NCI-H345 treated with DMSO at 0.1 percent for 48 hours (cell line): ENCODE measurements at regions not wholly inside any gene's neighbourhood (a gene's known extent, or its start where the extent isn't known, plus 50 kb on each side); places are given as distances from the start of the nearest gene placed in this dataset.

Source experiments
- DNase-seq: peaks from one replicate; lab custom pipeline; 2025; ENCODE audit not compliant: unreplicated experiment; lab: John Stamatoyannopoulos, UW

DNA sequence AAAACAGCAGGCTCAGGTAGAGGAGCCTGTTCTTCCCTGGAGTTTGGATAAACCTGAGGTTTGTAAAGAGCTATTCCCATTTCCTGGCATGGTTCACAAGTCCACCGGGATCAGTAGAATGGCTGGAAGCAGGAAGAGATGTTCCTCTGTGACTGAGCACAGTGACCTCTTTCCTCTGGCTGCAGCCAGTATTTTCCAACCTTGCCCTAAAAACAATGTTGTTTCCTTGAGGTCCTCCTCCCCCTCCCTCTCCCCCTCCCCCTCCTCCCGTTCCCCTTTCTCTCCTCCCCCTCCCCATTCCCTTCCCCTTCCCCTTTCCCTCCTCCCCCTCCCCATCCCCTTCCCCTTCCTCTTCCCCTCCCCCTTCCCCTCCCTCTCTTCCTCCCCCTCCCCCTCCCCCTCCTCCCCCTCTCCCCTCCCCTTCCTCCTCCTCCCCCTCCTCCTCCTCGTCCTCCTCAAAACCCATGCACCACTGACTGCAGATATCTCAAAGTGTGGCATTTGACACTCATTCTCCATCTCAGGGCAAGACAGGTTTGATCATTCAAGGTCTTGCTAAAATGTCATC lies 58.9 kb upstream of the MON1B start:
- DNase-seq: no peak

DNA sequence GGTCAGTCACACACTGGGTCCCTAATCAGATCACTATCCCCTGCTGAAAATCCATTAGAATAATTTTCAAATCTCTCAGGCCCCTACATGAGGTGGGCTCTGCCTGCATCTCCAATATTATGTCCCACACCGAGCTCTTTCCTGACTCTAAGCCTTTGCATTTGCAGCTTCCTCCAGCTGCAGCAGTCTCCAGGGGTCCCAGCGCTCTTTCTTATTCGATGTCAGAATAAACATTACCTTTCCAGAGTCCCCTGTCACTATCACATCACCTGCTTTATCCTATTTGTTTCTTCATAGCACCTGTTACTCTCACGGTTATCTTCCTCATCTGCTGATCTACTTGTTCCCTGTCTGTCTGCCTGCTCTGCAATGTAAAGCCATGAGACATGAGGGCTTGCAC lies 57.3 kb upstream of the MON1B start:
- no peak for DNase-seq

DNA sequence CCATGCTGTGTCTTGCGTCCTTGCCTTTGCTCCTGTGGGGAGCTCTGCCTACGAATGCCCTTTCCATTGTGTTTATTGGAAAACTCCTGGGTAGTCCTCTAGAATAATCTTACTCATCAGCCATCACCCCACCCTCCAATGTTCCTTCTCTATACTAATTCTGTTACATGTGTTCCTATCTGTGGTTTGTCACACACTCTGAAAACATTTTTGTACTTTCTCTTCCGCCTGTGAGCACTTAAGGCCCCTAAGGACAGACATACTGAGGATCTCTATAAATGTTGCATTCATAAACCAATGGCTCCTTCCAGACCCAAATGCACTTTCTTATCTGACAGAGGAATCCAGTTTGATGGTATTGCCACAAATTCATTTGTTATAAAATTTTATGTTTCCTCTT lies 53.9 kb upstream of the MON1B start:
- DNase-seq: no peak
